Lower leg skin (tissue), 3 donors: ENCODE measurements at regions not wholly inside any gene's neighbourhood (a gene's known extent, or its start where the extent isn't known, plus 50 kb on each side); places are given as distances from the start of the nearest gene placed in this dataset.

Experiments used
- POLR2A ChIP-seq, 2 donors: fragments of 450-650 bp; IDR thresholded peaks; one replicate each; pipeline ENCODE4 v1.6.1; 2016 to 2017; ENCODE audit warnings: antibody characterized with exemption in 2 of 2, mild to moderate bottlenecking in 1 of 2, moderate library complexity in 1 of 2
- TF ChIP-seq, protein P1 (sequence below), 3 donors: fragments of 450-650 bp; IDR thresholded peaks; one replicate each; pipeline ENCODE4 v1.5.1; 2016; ENCODE audit warnings: antibody characterized with exemption in 3 of 3, mild to moderate bottlenecking in 3 of 3, moderate library complexity in 2 of 3

DNA sequence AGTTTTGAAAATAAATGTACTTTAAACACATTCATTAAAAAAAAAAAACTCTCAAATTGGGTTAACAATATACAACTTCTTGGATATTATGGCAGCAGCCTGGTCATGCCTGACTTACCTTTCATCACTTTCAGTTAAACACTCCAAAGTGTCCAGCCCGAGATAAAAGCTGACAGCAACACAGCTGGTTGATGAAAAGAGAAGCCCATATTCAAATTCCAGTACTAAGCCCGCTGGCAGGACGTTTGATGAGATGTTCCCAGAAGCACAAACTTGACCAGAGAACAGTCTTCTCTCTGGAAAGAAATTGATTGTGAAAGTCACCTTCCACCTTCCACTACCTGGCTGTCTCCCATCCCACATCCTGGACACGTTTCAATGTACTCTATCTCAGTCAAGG, 586.3 kb downstream of the TDRD15 start:
- TF ChIP-seq, protein P1, sequence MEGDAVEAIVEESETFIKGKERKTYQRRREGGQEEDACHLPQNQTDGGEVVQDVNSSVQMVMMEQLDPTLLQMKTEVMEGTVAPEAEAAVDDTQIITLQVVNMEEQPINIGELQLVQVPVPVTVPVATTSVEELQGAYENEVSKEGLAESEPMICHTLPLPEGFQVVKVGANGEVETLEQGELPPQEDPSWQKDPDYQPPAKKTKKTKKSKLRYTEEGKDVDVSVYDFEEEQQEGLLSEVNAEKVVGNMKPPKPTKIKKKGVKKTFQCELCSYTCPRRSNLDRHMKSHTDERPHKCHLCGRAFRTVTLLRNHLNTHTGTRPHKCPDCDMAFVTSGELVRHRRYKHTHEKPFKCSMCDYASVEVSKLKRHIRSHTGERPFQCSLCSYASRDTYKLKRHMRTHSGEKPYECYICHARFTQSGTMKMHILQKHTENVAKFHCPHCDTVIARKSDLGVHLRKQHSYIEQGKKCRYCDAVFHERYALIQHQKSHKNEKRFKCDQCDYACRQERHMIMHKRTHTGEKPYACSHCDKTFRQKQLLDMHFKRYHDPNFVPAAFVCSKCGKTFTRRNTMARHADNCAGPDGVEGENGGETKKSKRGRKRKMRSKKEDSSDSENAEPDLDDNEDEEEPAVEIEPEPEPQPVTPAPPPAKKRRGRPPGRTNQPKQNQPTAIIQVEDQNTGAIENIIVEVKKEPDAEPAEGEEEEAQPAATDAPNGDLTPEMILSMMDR (IDR thresholded peaks at IDR 0.05), result no peak
- no peak for TF ChIP-seq POLR2A (IDR thresholded peaks at IDR 0.05)
